DOHH2 (cell line): ENCODE measurements at regions not wholly inside any gene's neighbourhood (a gene's known extent, or its start where the extent isn't known, plus 50 kb on each side); places are given as distances from the start of the nearest gene placed in this dataset.

ENCODE experiments used
- CTCF ChIP-seq: fragments of 200-600 bp; sonication (generic); IDR thresholded peaks from one replicate; pipeline ENCODE4 v1.5.1; 2014; ENCODE audit warnings: antibody characterized with exemption, mild to moderate bottlenecking, low read depth, low read length; ENCODE audit not compliant: poor library complexity, severe bottlenecking
- EZH2phosphoT487 ChIP-seq: fragments of 200-600 bp; sonication (generic); IDR thresholded peaks from 2 replicates; pipeline ENCODE4 v1.6.1; 2017; ENCODE audit warnings: borderline replicate concordance, mild to moderate bottlenecking, antibody characterized with exemption, low read length, moderate library complexity, mixed read lengths

- no peak for TF ChIP-seq CTCF
- TF ChIP-seq EZH2phosphoT487, result no peak
Measured at GRCh38 chr4:100970414-100970813, 376.9 kb downstream of the PPP3CA start.
